ENCODE measurements at regions not wholly inside any gene's neighbourhood (a gene's known extent, or its start where the extent isn't known, plus 50 kb on each side); places are given as distances from the start of the nearest gene placed in this dataset.

- WGBS (ENCODE audit: insufficient coverage, insufficient replicate concordance, low lambda C conversion rate, missing lambda C conversion rate): 72% methylated on average over 7 of the region's 7 CpGs
- intact Hi-C loops (cut with micrococcal nuclease; ENCODE audit: unreplicated experiment): no loop called here
- H3K9me3 ChIP-seq (replicated peaks; ENCODE audit: control insufficient read depth, insufficient read depth, low read length): no peaks in the 10 kb centered on the region; the same call in 2 of the 3 replicates
- H4K20me1 ChIP-seq (ENCODE audit: control insufficient read depth, insufficient read depth): no peaks in the 10 kb centered on the region
- in situ Hi-C loops (cut with MboI): no loop called here
- H3K36me3 ChIP-seq (ENCODE audit: control insufficient read depth in 2 of 2, insufficient read depth in 2 of 2, low read length in 1 of 2): no peaks in the 10 kb centered on the region
- no peak for ATAC-seq
- H3K9ac ChIP-seq (ENCODE audit: control insufficient read depth, insufficient read depth, low read length): no peak overlapping the region
- CTCF ChIA-PET: no interaction called here
- H2AFZ ChIP-seq (ENCODE audit: control insufficient read depth, low read depth, low read length): no peak overlapping the region
- H3K4me3 ChIP-seq: no peak overlapping the region
- FAIRE-seq: no peak
- H3K4me2 ChIP-seq (ENCODE audit: control insufficient read depth, insufficient read depth): no peak overlapping the region
- POLR2A ChIA-PET: no interaction called here
- H3K79me2 ChIP-seq (ENCODE audit: control insufficient read depth, insufficient read depth, low read length): no peaks in the 10 kb centered on the region
- SMC1A ChIA-PET (ENCODE audit: uncharacterized antibody, unreplicated experiment): interaction anchor here (1.3 kb wide), 1 partner anchor 93 kb away, joined by 3 read pairs; no protein-coding TSS in a partner anchor
- no peak for TF ChIP-seq SMAD1 (IDR thresholded peaks at IDR 0.05; ENCODE audit: low read depth, partially characterized antibody)
- TF ChIP-seq CHD2 (IDR thresholded peaks at IDR 0.05; ENCODE audit: borderline replicate concordance, low read depth, low read length): no peak
- TF ChIP-seq SKIL (IDR thresholded peaks at IDR 0.05; ENCODE audit: low read depth, poor library complexity, severe bottlenecking): no peak
- no peak for TF ChIP-seq MEF2B (IDR thresholded peaks at IDR 0.05; ENCODE audit: partially characterized antibody, poor library complexity, severe bottlenecking)
- TF ChIP-seq BCL11A (IDR thresholded peaks at IDR 0.05; ENCODE audit: low read depth, low read length): no peak
- TF ChIP-seq RAD51 (IDR thresholded peaks at IDR 0.05): no peak
- no peak for TF ChIP-seq KDM1A (IDR thresholded peaks at IDR 0.05; ENCODE audit: borderline replicate concordance)
- TF ChIP-seq RBBP5 (conservative IDR thresholded peaks at IDR 0.05): no peak
- TF ChIP-seq HSF1 (IDR thresholded peaks at IDR 0.05; ENCODE audit: low read depth, low read length): no peak
- no peak for TF ChIP-seq CTCF (IDR thresholded peaks at IDR 0.05 in 2 of 3, conservative IDR thresholded peaks at IDR 0.05 in 1 of 3; ENCODE audit: control insufficient read depth in 2 of 3, extremely low read depth in 1 of 3, insufficient read depth in 1 of 3, low read depth in 3 of 3, low read length in 3 of 3)
- TF ChIP-seq FOXM1 (IDR thresholded peaks at IDR 0.05; ENCODE audit: low read depth, low read length): no peak
- H3K27ac ChIP-seq (ENCODE audit: control insufficient read depth, insufficient read depth): no peak overlapping the region
- no peaks in the 10 kb centered on the region for H3K4me1 ChIP-seq (ENCODE audit: control insufficient read depth, insufficient read depth, low read length)
- RAD21 ChIA-PET (ENCODE audit: unreplicated experiment): interaction anchor here (1.1 kb wide), 1 partner anchor 94 kb away, joined by 3 read pairs; no protein-coding TSS in a partner anchor
- no peaks in the 10 kb centered on the region for H3K27me3 ChIP-seq (replicated peaks in 1 of 2; ENCODE audit: control insufficient read depth in 2 of 2, insufficient read depth in 2 of 2, low read length in 1 of 2)
- no TSS peak for BruUV-seq (replicated peaks)
- no peak for DNase-seq (ENCODE audit: low read depth, low spot score)
Measured at GRCh38 chr6:88520445-88520844, 354.3 kb upstream of the CNR1 start.
